GM21360 (cell line): ENCODE measurements at regions not wholly inside any gene's neighbourhood (a gene's known extent, or its start where the extent isn't known, plus 50 kb on each side); places are given as distances from the start of the nearest gene placed in this dataset.

Source experiments
- ATAC-seq: cut with Tn5 transposase; IDR thresholded peaks from one replicate; pipeline ENCODE4 v1.9.1; 2021; ENCODE audit warnings: mild to moderate bottlenecking, moderate library complexity; ENCODE audit not compliant: unreplicated experiment

DNA sequence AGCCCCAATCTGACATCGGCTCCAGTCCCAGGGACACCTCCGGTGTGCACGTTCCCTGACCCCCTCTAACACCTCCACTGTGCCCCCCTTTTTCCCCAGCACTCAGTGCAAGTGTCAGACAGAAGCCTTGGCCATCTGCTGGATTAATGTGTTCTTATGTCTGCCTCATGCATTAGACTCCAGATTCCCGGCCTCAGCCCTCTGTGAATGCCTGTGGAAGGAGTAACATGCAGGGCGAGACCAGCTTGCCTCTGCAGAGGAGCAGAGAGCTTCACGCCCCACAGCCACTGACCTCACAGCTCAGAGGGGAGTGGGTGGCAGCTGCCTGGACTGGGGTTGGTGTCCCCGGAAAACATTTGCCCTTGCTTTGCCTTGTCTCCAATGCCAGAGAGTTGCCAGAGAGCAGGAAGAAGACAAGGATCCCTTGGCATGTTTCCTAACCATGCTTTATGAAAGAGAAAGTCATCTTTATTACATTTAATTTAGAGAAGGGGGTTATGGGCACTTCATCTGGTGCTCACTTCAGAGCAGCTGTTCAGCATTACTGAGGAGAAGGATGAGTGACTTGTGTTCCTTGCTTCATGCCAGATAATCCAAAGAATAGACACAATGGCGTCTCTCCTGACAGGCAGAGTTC lies 91.6 kb upstream of the CXCL12 start:
- no peak for ATAC-seq

DNA sequence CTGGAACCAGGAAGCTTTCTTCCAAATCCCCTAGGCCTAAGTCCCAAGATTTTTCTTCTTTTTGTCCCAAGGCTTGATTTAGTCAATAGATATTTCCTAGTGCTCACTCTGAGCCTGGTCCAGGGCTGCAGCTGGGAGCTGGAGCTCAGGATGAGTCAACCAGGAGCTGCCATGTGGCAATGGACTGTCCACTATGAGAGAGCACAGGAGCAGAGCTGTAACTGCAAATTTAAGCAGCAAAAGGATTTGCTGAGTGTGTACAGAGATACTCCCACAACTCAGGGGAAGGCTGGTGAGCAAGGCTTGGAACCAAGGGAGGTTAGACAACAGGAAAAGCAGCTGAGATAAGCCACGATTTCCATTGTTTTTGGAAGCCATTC lies 92.1 kb upstream of the CXCL12 start:
- ATAC-seq: no peak

DNA sequence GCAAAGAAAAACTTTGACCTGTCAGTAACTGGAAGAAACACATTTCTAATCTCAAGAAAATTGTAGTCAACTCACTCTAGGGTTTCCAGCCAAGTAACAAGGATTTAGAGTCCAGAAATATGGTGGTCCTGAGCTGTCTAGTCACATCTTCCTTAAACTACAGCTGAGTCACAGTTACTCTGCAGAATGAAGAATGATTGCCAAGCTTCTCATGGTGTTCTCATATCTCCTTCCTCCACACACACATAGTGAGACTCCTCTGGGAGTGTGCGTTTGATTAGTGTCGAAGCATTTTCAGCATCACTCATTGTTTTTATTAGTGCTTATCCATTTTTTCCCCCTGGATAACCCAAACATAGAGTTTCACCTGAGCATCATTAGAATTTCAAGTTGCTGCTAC lies 93.1 kb upstream of the CXCL12 start:
- no peak for ATAC-seq

GRCh38 chr10:44478876-44479705 lies 94.2 kb upstream of the CXCL12 start:
- no peak for ATAC-seq

- no peak for ATAC-seq
Measured at GRCh38 chr10:44492678-44493077, 107.8 kb upstream of the CXCL12 start.

DNA sequence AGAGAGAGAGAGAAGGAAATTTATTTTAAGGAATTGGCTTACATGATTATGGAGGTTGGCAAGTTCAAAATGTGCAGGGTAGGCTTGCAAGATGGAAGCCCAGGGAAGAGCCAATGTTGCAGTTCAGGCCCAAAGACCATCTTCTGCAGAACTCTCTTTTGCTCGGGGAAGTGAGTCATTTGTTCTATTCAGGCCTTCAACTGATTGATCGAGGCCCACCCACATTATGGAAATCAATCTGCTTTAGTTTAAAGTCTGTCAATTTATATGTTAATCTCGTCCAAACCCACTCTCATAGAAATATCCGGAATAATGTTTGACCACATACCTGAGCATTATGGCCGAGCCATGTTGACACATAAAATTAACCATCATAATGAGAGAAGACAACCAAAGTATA lies 113.3 kb upstream of the CXCL12 start:
- no peak for ATAC-seq

DNA sequence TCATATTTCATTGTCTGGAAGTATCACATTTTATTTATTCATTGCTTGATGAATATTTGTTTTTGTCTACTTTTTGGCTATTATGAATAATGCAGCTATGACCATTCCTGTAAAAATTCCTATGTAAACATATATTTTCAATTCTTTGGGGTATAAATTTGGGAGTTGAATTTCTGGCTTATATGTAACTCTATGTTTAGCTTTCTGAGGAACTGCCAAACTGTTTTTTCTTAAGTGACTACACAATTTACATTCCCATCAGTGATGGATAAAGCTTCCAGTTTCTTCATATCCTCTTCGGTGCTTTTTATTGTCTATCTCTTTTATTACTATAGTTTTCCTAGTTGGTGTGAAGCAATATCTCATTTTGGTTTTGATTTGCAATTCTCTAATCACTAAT lies 115.6 kb upstream of the CXCL12 start:
- no peak for ATAC-seq

DNA sequence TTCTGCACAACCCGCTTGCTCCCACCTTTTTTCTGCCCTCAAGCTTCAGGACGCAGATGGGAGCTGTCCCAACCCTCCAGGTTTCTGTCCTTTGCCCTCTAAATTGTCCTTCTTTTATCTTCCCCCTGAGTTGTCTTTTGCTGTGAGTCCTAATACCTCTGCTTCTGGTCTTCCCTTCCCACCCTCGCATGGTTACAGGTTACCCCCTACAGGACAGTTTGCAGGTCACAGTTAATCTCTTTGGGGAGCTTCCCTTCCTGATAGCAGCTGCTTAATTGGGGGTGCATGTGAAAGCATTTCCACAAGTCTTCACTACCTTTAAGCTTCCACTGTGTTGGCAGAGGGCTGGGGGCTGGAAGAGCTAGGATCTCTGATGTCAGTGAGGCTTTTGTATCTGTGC lies 121.5 kb upstream of the CXCL12 start:
- no peak for ATAC-seq

GRCh38 chr10:44510379-44511115 lies 125.7 kb upstream of the CXCL12 start:
- ATAC-seq: no peak

DNA sequence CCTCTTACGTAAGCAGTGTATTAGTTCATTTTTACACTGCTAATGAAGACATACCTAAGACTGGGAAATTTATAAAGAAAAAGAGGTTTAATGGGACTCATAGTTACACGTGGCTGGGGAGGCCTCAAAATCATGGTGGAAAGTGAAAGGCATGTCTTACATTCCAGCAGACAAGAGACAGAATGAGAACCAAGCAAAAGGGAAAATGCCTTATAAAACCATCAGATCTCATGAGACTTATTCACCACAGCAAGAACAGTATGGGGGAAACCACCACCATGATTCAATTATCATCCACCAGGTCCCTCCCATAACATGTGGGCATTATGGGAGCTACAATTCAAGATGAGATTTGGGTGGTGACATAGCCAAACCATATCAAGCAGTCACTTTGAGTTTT lies 126.3 kb upstream of the CXCL12 start:
- no peak for ATAC-seq

- no peak for ATAC-seq
Measured at GRCh38 chr10:44511601-44512000, 126.7 kb upstream of the CXCL12 start.

DNA sequence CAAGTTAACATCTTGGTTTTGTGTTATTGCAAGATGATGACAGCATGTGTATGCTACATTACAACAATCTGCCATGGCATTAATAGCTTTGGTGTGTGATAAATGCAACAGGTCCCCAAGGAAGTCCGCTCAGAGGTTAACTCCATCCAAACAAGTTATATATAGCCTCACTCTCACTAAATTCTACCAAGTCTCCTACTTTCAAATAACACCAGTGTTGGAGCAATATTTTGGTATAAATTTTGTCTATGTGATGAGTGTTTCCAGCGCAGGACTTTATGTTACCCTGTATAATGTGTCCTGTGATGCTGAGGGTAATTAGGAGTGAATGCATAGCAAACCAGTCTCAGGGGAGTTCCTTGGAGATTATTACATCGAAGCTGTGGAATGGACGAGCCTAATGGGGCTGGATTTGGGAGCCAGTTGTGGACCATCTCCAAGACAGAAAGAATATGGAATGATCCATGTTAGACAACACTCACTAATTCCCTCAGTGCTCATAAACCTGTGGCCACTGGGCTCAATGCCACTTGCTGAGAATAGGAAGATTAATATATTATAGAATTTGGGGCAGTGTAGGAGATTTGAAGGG lies 127.6 kb upstream of the CXCL12 start:
- ATAC-seq: no peak

- no peak for ATAC-seq
Measured at GRCh38 chr10:44513591-44513990, 128.7 kb upstream of the CXCL12 start.

- no peak for ATAC-seq
Measured at GRCh38 chr10:44516891-44517290, 132.0 kb upstream of the CXCL12 start.

DNA sequence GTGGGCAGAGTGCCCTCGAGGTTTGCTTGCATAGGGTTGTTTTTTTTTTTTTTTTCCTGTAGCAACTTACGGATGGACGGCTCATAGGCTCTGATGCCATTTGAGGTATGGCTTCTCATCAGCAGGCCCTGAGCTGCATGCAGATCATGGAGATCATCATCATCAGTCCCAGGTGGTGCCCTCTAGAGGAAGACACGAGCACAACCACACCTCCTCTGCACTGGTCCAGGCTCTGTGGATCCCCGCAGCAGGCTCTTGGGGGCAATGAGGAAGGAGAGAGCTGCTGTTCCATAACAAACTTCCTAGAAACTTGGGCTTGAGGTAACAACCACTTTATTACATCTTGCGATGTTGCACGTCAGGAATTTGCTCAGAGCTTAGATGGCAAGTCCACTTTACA lies 132.7 kb upstream of the CXCL12 start:
- no peak for ATAC-seq

- no peak for ATAC-seq
Measured at GRCh38 chr10:44519361-44519760, 134.5 kb upstream of the CXCL12 start.

GRCh38 chr10:44520651-44521050 lies 135.8 kb upstream of the CXCL12 start:
- ATAC-seq: no peak

GRCh38 chr10:44539178-44539577 lies 154.3 kb upstream of the CXCL12 start:
- no peak for ATAC-seq

DNA sequence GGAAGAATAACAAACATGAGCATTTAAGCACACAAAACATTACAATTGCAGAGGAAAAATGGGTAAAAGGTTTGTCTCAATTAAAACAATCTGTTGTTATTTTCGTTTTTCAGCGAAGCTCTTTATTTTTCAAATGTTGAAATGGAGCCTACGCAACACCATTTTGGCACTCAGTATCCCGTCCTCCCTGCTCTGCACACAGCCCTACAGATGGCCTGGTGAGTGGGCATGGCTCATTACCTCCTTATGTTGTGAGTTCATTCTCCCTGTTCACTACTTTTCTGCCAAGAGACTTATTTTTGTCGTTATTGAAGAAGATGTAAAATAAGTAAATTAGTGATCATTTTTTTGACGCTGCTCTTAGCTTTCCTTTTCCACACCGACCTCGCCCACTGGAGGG lies 167.8 kb upstream of the CXCL12 start:
- ATAC-seq: no peak

GRCh38 chr10:44557596-44558191 lies 172.8 kb upstream of the CXCL12 start:
- no peak for ATAC-seq

DNA sequence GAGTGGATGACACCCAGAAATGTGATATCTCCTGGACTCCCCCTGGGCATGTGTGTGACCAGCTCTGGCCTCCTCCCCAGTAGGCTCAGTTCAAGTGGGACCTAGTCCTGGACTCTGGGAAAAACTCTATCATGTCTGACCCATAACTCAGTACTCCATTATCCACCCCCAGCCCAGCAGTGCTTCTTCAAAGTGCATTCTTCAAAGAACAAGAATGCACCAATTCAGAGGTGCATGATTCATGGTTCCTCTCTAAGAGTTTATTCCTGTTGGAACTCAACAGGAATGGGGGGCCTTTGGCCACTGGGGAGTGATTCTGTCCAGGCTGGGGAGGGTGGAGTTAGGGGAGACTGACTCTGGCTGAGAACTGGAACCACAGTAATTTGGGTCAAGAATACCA lies 173.6 kb upstream of the CXCL12 start:
- no peak for ATAC-seq
